Fibroblast of lung (primary cell): ENCODE measurements at regions not wholly inside any gene's neighbourhood (a gene's known extent, or its start where the extent isn't known, plus 50 kb on each side); places are given as distances from the start of the nearest gene placed in this dataset.

Experiments used
- CTCF ChIP-seq, 2 donors: IDR thresholded peaks in 1 of 2; conservative IDR thresholded peaks in 1 of 2; 1 replicate in 1 of 2; 2 replicates in 1 of 2; pipeline ENCODE4 v1.5.1; 2011 to 2012; ENCODE audit warnings: low read length in 2 of 2, control low read depth in 1 of 2, inconsistent platforms in 1 of 2, low read depth in 1 of 2, mild to moderate bottlenecking in 1 of 2
- EZH2 ChIP-seq: IDR thresholded peaks from 2 replicates; pipeline ENCODE4 v1.5.1; 2012; ENCODE audit warnings: low read length, control low read depth, mild to moderate bottlenecking; ENCODE audit errors: missing control alignments

- TF ChIP-seq CTCF (conservative IDR thresholded peaks at IDR 0.05 in 1 of 2, IDR thresholded peaks at IDR 0.05 in 1 of 2; ENCODE audit: low read depth in 1 of 2, low read length in 2 of 2) (no peak), EZH2 (no peak)
These were observed 72.0 kb downstream of the KCNF1 start for GRCh38 chr2:10983711-10984110.
